ENCODE measurements at regions not wholly inside any gene's neighbourhood (a gene's known extent, or its start where the extent isn't known, plus 50 kb on each side); places are given as distances from the start of the nearest gene placed in this dataset.
A peak's percentile ranks its signal among the peaks of the same experiment; 100 is the strongest.

- Mint-ChIP-seq H3K27me3 (ENCODE audit: low read depth in 3 of 3) (peaks cover 0 to 12% (median 2%) of the 10 kb centered on the region in 3 donors), H3K4me3 (no peak overlapping the region), H3K27ac (no peak overlapping the region), H3K9me3 (no peaks in the 10 kb centered on the region), H3K4me1 (no peaks in the 10 kb centered on the region), H3K36me3 (no peaks in the 10 kb centered on the region)
- DNase-seq: no peak
Observed at GRCh38 chrX:71000139-71000538, 68.0 kb downstream of the SNX12 start.

- Mint-ChIP-seq H3K9me3 (no peaks in the 10 kb centered on the region), H3K4me3 (no peak overlapping the region), H3K4me1 (no peaks in the 10 kb centered on the region), H3K27ac (no peak overlapping the region), H3K36me3 (no peaks in the 10 kb centered on the region), H3K27me3 (ENCODE audit: low read depth in 3 of 3) (peaks cover 0 to 12% (median 2%) of the 10 kb centered on the region in 3 donors)
- peak; percentile 1 to 3 (median 3) for DNase-seq
Observed at GRCh38 chrX:70998411-70999027, 67.6 kb upstream of the SLC7A3 start.

- no peak for DNase-seq
- Mint-ChIP-seq H3K27me3 (ENCODE audit: low read depth in 3 of 3) (peaks cover 2 to 6% (median 2%) of the 10 kb centered on the region in 3 donors), H3K27ac (no peak overlapping the region), H3K4me3 (no peak overlapping the region), H3K4me1 (no peaks in the 10 kb centered on the region), H3K36me3 (no peaks in the 10 kb centered on the region), H3K9me3 (peaks cover 0 to 1% (median 0%) of the 10 kb centered on the region in 6 donors)
Observed at GRCh38 chrX:70995338-70995737, 64.4 kb upstream of the SLC7A3 start.

GRCh38 chrX:70988425-70988824 lies 57.5 kb upstream of the SLC7A3 start:
- H3K36me3 Mint-ChIP-seq: no peaks in the 10 kb centered on the region
- no peak for DNase-seq
- H3K9me3 Mint-ChIP-seq: peaks cover 0 to 1% (median 0%) of the 10 kb centered on the region in 6 donors
- H3K27me3 Mint-ChIP-seq (ENCODE audit: low read depth in 3 of 3): peaks cover 2 to 3% (median 2%) of the 10 kb centered on the region in 3 donors
- no peak overlapping the region for H3K4me3 Mint-ChIP-seq
- no peaks in the 10 kb centered on the region for H3K4me1 Mint-ChIP-seq
- no peak overlapping the region for H3K27ac Mint-ChIP-seq
